ENCODE measurements at regions not wholly inside any gene's neighbourhood (a gene's known extent, or its start where the extent isn't known, plus 50 kb on each side); places are given as distances from the start of the nearest gene placed in this dataset.

DNA sequence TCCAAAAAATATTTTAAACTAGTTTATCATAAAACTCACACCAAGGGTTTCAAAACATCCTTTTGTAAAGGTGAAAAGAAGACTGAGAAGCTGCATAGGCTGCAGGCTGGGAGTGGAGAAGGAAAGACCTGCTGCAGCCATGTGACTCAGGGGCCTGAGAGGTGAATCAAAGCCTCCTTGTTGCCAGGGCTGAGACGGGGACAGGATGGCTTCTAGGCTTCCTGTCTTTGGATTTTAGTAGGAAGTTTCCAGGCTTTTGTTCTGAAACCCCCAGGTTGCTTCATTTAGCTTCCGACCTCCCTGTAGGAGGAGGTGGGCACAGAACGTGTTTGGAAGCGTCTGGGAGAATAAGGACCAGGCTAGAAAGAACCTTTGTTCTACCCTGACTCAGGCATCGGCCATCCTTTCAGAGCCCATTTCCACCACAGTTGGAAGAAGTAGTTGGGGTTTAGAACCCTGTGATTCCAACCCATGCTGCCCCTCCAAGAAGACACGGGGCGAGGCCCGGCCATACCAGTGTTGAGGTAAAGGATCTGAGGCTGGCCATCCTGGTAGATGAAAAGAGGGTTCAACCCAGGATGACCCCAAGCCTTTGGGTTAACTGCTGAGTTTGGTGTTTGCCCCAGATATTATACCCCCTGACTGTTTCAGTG, 122.4 kb downstream of the SLC25A47 start:
- H3K4me1 ChIP-seq (ENCODE audit: control insufficient read depth, extremely low read depth, insufficient read depth, low read length), result no peaks in the 10 kb centered on the region
- no peaks in the 10 kb centered on the region for H3K79me2 ChIP-seq (ENCODE audit: control insufficient read depth, insufficient read depth, low read length)
- H3K9me3 ChIP-seq (ENCODE audit: control insufficient read depth, insufficient read depth, low read depth, low read length), result no peaks in the 10 kb centered on the region
- H2AFZ ChIP-seq (ENCODE audit: low read length), result no peak overlapping the region
- no peaks in the 10 kb centered on the region for H3K36me3 ChIP-seq (ENCODE audit: control insufficient read depth, insufficient read depth, low read length)
- no peak overlapping the region for H3K27ac ChIP-seq (ENCODE audit: insufficient read depth, low read length)
- no peak overlapping the region for H3K9ac ChIP-seq (ENCODE audit: insufficient read depth, low read length)
- no peak overlapping the region for H3K4me2 ChIP-seq (ENCODE audit: extremely low read depth, insufficient read depth, low read length)
- H3K4me3 ChIP-seq (replicated peaks in 1 of 4; ENCODE audit: control extremely low read depth in 1 of 4, insufficient read depth in 1 of 4, low read depth in 3 of 4, low read length in 4 of 4), result no peak overlapping the region
- H4K20me1 ChIP-seq (ENCODE audit: control insufficient read depth, extremely low read depth, insufficient read depth, low read length), result no peaks in the 10 kb centered on the region
- no peaks in the 10 kb centered on the region for H3K27me3 ChIP-seq (ENCODE audit: control insufficient read depth, insufficient read depth, low read length)
- TF ChIP-seq, protein P1, sequence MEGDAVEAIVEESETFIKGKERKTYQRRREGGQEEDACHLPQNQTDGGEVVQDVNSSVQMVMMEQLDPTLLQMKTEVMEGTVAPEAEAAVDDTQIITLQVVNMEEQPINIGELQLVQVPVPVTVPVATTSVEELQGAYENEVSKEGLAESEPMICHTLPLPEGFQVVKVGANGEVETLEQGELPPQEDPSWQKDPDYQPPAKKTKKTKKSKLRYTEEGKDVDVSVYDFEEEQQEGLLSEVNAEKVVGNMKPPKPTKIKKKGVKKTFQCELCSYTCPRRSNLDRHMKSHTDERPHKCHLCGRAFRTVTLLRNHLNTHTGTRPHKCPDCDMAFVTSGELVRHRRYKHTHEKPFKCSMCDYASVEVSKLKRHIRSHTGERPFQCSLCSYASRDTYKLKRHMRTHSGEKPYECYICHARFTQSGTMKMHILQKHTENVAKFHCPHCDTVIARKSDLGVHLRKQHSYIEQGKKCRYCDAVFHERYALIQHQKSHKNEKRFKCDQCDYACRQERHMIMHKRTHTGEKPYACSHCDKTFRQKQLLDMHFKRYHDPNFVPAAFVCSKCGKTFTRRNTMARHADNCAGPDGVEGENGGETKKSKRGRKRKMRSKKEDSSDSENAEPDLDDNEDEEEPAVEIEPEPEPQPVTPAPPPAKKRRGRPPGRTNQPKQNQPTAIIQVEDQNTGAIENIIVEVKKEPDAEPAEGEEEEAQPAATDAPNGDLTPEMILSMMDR (conservative IDR thresholded peaks at IDR 0.05 in 1 of 2, IDR thresholded peaks at IDR 0.05 in 1 of 2; ENCODE audit: low read depth in 1 of 2, low read length in 2 of 2), result no peak
- TF ChIP-seq EZH2 (IDR thresholded peaks at IDR 0.05; ENCODE audit: low read length, missing control alignments), result no peak
- no peak for DNase-seq (ENCODE audit: low read depth in 2 of 2)

DNA sequence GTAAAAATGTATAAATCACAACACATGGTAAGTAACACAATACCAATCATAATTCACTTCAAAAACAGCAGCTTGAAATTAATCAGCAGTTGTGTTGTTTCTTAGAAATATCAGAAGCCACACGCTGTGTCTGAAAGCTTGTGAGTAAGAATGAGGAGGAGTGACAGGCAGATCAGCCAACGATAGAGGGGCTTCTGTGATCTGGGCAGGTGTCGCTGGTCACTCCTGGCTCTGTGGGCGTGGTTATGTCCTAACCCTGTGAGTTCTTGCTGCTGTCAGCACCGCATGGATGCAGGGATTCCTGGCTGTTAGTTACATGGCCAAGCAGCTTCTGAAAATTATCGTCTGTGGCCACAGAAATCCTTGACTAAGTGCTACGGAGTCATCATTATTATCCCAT, 123.4 kb downstream of the SLC25A47 start:
- H3K9me3 ChIP-seq (ENCODE audit: control insufficient read depth, insufficient read depth, low read depth, low read length), result no peaks in the 10 kb centered on the region
- no peak for DNase-seq (ENCODE audit: low read depth in 2 of 2)

DNA sequence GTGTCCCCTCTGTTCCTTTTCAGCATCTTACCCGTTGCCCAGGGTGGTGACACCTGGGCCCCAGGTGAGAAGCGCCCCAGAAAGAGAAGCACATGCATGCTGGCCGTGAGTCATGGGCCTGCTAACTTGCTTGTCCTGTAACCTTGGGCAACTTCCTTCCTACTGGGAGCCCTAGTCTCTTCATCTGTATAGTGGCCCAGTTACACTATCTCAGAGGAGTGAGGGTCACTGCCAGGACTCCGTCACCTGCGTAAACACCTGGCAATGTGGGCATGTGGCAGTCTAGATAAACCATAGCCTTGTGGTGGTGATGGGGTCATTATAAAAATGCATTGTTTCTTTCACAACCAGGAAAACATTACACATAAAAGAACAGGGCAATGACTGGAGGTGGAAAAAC, 125.2 kb downstream of the SLC25A47 start:
- Histone ChIP-seq H4K20me1 (ENCODE audit: control insufficient read depth, extremely low read depth, insufficient read depth, low read length) (no peaks in the 10 kb centered on the region), H3K4me2 (ENCODE audit: extremely low read depth, insufficient read depth, low read length) (no peak overlapping the region), H3K4me3 (replicated peaks in 1 of 4; ENCODE audit: control extremely low read depth in 1 of 4, insufficient read depth in 1 of 4, low read depth in 3 of 4, low read length in 4 of 4) (no peak overlapping the region), H2AFZ (ENCODE audit: low read length) (no peak overlapping the region), H3K27me3 (ENCODE audit: control insufficient read depth, insufficient read depth, low read length) (no peaks in the 10 kb centered on the region), H3K9me3 (ENCODE audit: control insufficient read depth, insufficient read depth, low read depth, low read length) (no peaks in the 10 kb centered on the region), H3K36me3 (ENCODE audit: control insufficient read depth, insufficient read depth, low read length) (no peaks in the 10 kb centered on the region), H3K27ac (ENCODE audit: insufficient read depth, low read length) (no peak overlapping the region), H3K9ac (ENCODE audit: insufficient read depth, low read length) (no peak overlapping the region), H3K4me1 (ENCODE audit: control insufficient read depth, extremely low read depth, insufficient read depth, low read length) (no peaks in the 10 kb centered on the region), H3K79me2 (ENCODE audit: control insufficient read depth, insufficient read depth, low read length) (no peaks in the 10 kb centered on the region)
- TF ChIP-seq EZH2 (IDR thresholded peaks at IDR 0.05; ENCODE audit: low read length, missing control alignments), result no peak
- TF ChIP-seq, protein P1 (conservative IDR thresholded peaks at IDR 0.05 in 1 of 2, IDR thresholded peaks at IDR 0.05 in 1 of 2; ENCODE audit: low read depth in 1 of 2, low read length in 2 of 2), result no peak
- DNase-seq (ENCODE audit: low read depth in 2 of 2), result no peak

More for the DNA sequence above, 123.4 kb downstream of the SLC25A47 start:
- Histone ChIP-seq H4K20me1 (ENCODE audit: control insufficient read depth, extremely low read depth, insufficient read depth, low read length) (no peaks in the 10 kb centered on the region), H3K79me2 (ENCODE audit: control insufficient read depth, insufficient read depth, low read length) (no peaks in the 10 kb centered on the region), H3K9ac (ENCODE audit: insufficient read depth, low read length) (no peak overlapping the region), H3K27ac (ENCODE audit: insufficient read depth, low read length) (no peak overlapping the region), H3K27me3 (ENCODE audit: control insufficient read depth, insufficient read depth, low read length) (no peaks in the 10 kb centered on the region), H3K36me3 (ENCODE audit: control insufficient read depth, insufficient read depth, low read length) (no peaks in the 10 kb centered on the region), H3K4me2 (ENCODE audit: extremely low read depth, insufficient read depth, low read length) (no peak overlapping the region), H3K4me3 (replicated peaks in 1 of 4; ENCODE audit: control extremely low read depth in 1 of 4, insufficient read depth in 1 of 4, low read depth in 3 of 4, low read length in 4 of 4) (no peak overlapping the region), H2AFZ (ENCODE audit: low read length) (no peak overlapping the region), H3K4me1 (ENCODE audit: control insufficient read depth, extremely low read depth, insufficient read depth, low read length) (no peaks in the 10 kb centered on the region)
- TF ChIP-seq EZH2 (IDR thresholded peaks at IDR 0.05; ENCODE audit: low read length, missing control alignments), result no peak
- TF ChIP-seq, protein P1 (conservative IDR thresholded peaks at IDR 0.05 in 1 of 2, IDR thresholded peaks at IDR 0.05 in 1 of 2; ENCODE audit: low read depth in 1 of 2, low read length in 2 of 2), result no peak

All from fibroblast of lung (primary cell).